A172 (cell line): ENCODE measurements at regions not wholly inside any gene's neighbourhood (a gene's known extent, or its start where the extent isn't known, plus 50 kb on each side); places are given as distances from the start of the nearest gene placed in this dataset.

Experiments used
- DNase-seq: peaks from one replicate; pipeline ENCODE4 v3.0.0-alpha.2; 2015; ENCODE audit warnings: low spot score

- DNase-seq = no peak
Measured at GRCh38 chr9:13990994-13991393, 322.9 kb downstream of the NFIB start.

GRCh38 chr9:13990331-13990730 lies 323.6 kb downstream of the NFIB start:
- no peak for DNase-seq

GRCh38 chr9:13988944-13989343 lies 325.0 kb downstream of the NFIB start:
- no peak for DNase-seq

GRCh38 chr9:13983607-13984006 lies 330.3 kb downstream of the NFIB start:
- DNase-seq = no peak

GRCh38 chr9:13979941-13980318 lies 334.0 kb downstream of the NFIB start:
- no peak for DNase-seq

- DNase-seq = no peak
Measured at GRCh38 chr9:13975611-13976290, 338.2 kb downstream of the NFIB start.

GRCh38 chr9:13974891-13975290 lies 339.1 kb downstream of the NFIB start:
- DNase-seq = no peak

- DNase-seq = no peak
Measured at GRCh38 chr9:13971966-13972655, 341.8 kb downstream of the NFIB start.

- no peak for DNase-seq
Measured at GRCh38 chr9:13971415-13971814, 342.5 kb downstream of the NFIB start.

GRCh38 chr9:13970426-13970825 lies 343.5 kb downstream of the NFIB start:
- DNase-seq = no peak

GRCh38 chr9:13970018-13970417 lies 343.9 kb downstream of the NFIB start:
- DNase-seq = no peak

- DNase-seq = no peak
Measured at GRCh38 chr9:13967438-13967837, 346.5 kb downstream of the NFIB start.

GRCh38 chr9:13967011-13967410 lies 346.9 kb downstream of the NFIB start:
- no peak for DNase-seq

GRCh38 chr9:13963005-13963653 lies 350.8 kb downstream of the NFIB start:
- DNase-seq = no peak

GRCh38 chr9:13962006-13962405 lies 351.9 kb downstream of the NFIB start:
- DNase-seq = no peak

GRCh38 chr9:13960011-13960765 lies 353.8 kb downstream of the NFIB start:
- no peak for DNase-seq

GRCh38 chr9:13958672-13959071 lies 355.3 kb downstream of the NFIB start:
- no peak for DNase-seq

GRCh38 chr9:13957089-13957488 lies 356.9 kb downstream of the NFIB start:
- DNase-seq = no peak

- peak; percentile 46 for DNase-seq
Measured at GRCh38 chr9:13956107-13956506, 357.8 kb downstream of the NFIB start.

- peak; percentile 8 for DNase-seq
Measured at GRCh38 chr9:13952906-13953305, 361.0 kb downstream of the NFIB start.

GRCh38 chr9:13948037-13948436 lies 365.9 kb downstream of the NFIB start:
- no peak for DNase-seq

- no peak for DNase-seq
Measured at GRCh38 chr9:13943176-13943575, 370.8 kb downstream of the NFIB start.
